PC-9 (cell line): ENCODE measurements at regions not wholly inside any gene's neighbourhood (a gene's known extent, or its start where the extent isn't known, plus 50 kb on each side); places are given as distances from the start of the nearest gene placed in this dataset.

Experiments
- BruUV-seq: library from RNA; stranded (reverse); fragments of 400-500 nt; replicated peaks from 2 replicates; lab custom pipeline; 2021; lab: Mats Ljungman, UMichigan
- CTCF ChIA-PET: fragments of 300-600 bp; sonication (Branson Sonifier 250); formaldehyde crosslinking; loops from one replicate; lab custom pipeline; 2022; ENCODE audit warnings: antibody characterized with exemption; lab: Charles Lee
- POLR2A ChIA-PET: fragments of 300-600 bp; sonication (Branson Sonifier 250); formaldehyde crosslinking; loops from one replicate; lab custom pipeline; 2022; ENCODE audit warnings: antibody characterized with exemption; ENCODE audit not compliant: unreplicated experiment; lab: Charles Lee
- DNase-seq, 2 experiments: peaks; one replicate each; pipeline versions ENCODE4 v3.0.0 to v3.0.0-alpha.2; 2015 to 2022; ENCODE audit warnings: mixed read lengths in 1 of 2
- H2AFZ ChIP-seq: fragments of 200-600 bp; sonication (generic); 2 replicates; pipeline ENCODE4 v1.8.1; 2017; ENCODE audit warnings: antibody characterized with exemption
- H3F3A ChIP-seq: fragments of 200-600 bp; sonication (generic); 2 replicates; pipeline ENCODE4 v1.8.1; 2017; ENCODE audit warnings: antibody characterized with exemption, mild to moderate bottlenecking, low read depth; ENCODE audit not compliant: insufficient read depth
- H3K27ac ChIP-seq: fragments of 200-600 bp; sonication (generic); 2 replicates; pipeline ENCODE4 v1.6.1; 2016; ENCODE audit warnings: mixed run types
- H3K27me3 ChIP-seq: fragments of 200-600 bp; sonication (generic); 2 replicates; pipeline ENCODE4 v1.6.1; 2016; ENCODE audit warnings: low read depth, mixed run types; ENCODE audit not compliant: insufficient read depth
- H3K36me3 ChIP-seq: fragments of 200-600 bp; sonication (generic); 2 replicates; pipeline ENCODE4 v1.6.1; 2016; ENCODE audit warnings: low read depth, mixed run types
- H3K4me1 ChIP-seq: fragments of 200-600 bp; sonication (generic); replicated peaks from 2 replicates; pipeline ENCODE4 v1.6.1; 2016; ENCODE audit warnings: mixed run types; ENCODE audit not compliant: insufficient read depth
- H3K4me2 ChIP-seq: fragments of 200-600 bp; sonication (generic); 2 replicates; pipeline ENCODE4 v1.6.1; 2017; ENCODE audit warnings: mixed run types
- H3K4me3 ChIP-seq: fragments of 200-600 bp; sonication (generic); 2 replicates; pipeline ENCODE4 v1.6.1; 2016; ENCODE audit warnings: mixed run types
- H3K79me2 ChIP-seq: fragments of 200-600 bp; sonication (generic); 2 replicates; pipeline ENCODE4 v1.6.1; 2017; ENCODE audit warnings: low read depth, mixed run types
- H3K9me2 ChIP-seq: fragments of 200-600 bp; sonication (generic); 2 replicates; pipeline ENCODE4 v1.8.1; 2017; ENCODE audit warnings: mild to moderate bottlenecking; ENCODE audit not compliant: insufficient read depth
- H3K9me3 ChIP-seq: fragments of 200-600 bp; sonication (generic); 2 replicates; pipeline ENCODE4 v1.8.1; 2016; ENCODE audit warnings: low read depth; ENCODE audit not compliant: insufficient read depth
- H4K20me1 ChIP-seq: fragments of 200-600 bp; sonication (generic); 2 replicates; pipeline ENCODE4 v1.8.1; 2017; ENCODE audit not compliant: insufficient read depth
- CTCF ChIP-seq: fragments of 200-600 bp; sonication (generic); conservative IDR thresholded peaks from 2 replicates; pipeline ENCODE4 v1.6.1; 2017; ENCODE audit warnings: mixed run types, antibody characterized with exemption, mild to moderate bottlenecking, moderate library complexity
- EZH2 ChIP-seq: fragments of 200-600 bp; sonication (generic); IDR thresholded peaks from 2 replicates; pipeline ENCODE4 v1.8.0; 2017; ENCODE audit warnings: antibody characterized with exemption, low read depth
- intact Hi-C: fragments of 100-400 bp; cut with micrococcal nuclease; formaldehyde crosslinking; loops from one replicate; pipeline ENCODE4 v1.10.0; 2022; ENCODE audit not compliant: unreplicated experiment

- Histone ChIP-seq H3K9me3 (no peaks in the 10 kb centered on the region), H3K4me2 (no peak overlapping the region), H3F3A (no peaks in the 10 kb centered on the region), H2AFZ (no peak overlapping the region), H3K4me1 (no peaks in the 10 kb centered on the region), H3K79me2 (no peaks in the 10 kb centered on the region), H3K4me3 (no peak overlapping the region), H3K27me3 (peaks cover 19% of the 10 kb centered on the region), H4K20me1 (no peaks in the 10 kb centered on the region), H3K27ac (no peak overlapping the region), H3K9me2 (no peaks in the 10 kb centered on the region), H3K36me3 (no peaks in the 10 kb centered on the region)
- TF ChIP-seq EZH2 (no peak), CTCF (no peak)
- intact Hi-C loops = no loop called here
- POLR2A ChIA-PET = no interaction called here
- DNase-seq = no peak
- no TSS peak for BruUV-seq
- CTCF ChIA-PET = no interaction called here
Measured at GRCh38 chr16:8293413-8293812, 296.9 kb downstream of the TMEM114 start.

- Histone ChIP-seq H3K27ac (no peak overlapping the region), H3K27me3 (peaks cover 11% of the 10 kb centered on the region), H2AFZ (no peak overlapping the region), H3K4me3 (no peak overlapping the region), H3F3A (no peaks in the 10 kb centered on the region), H3K4me2 (no peak overlapping the region), H3K9me2 (no peaks in the 10 kb centered on the region), H4K20me1 (no peaks in the 10 kb centered on the region), H3K4me1 (no peaks in the 10 kb centered on the region), H3K36me3 (no peaks in the 10 kb centered on the region), H3K9me3 (no peaks in the 10 kb centered on the region), H3K79me2 (no peaks in the 10 kb centered on the region)
- TF ChIP-seq EZH2 (no peak), CTCF (no peak)
- DNase-seq = no peak
- BruUV-seq = no TSS peak
- intact Hi-C loops = no loop called here
- CTCF ChIA-PET = no interaction called here
- POLR2A ChIA-PET = no interaction called here
Measured at GRCh38 chr16:8292271-8292670, 298.0 kb downstream of the TMEM114 start.

GRCh38 chr16:8286348-8286747 is 304.0 kb downstream of the TMEM114 start:
- BruUV-seq = no TSS peak
- Histone ChIP-seq H2AFZ (no peak overlapping the region), H3K9me2 (no peaks in the 10 kb centered on the region), H3K79me2 (no peaks in the 10 kb centered on the region), H3K4me1 (no peaks in the 10 kb centered on the region), H3K4me3 (no peak overlapping the region), H3K9me3 (no peaks in the 10 kb centered on the region), H3K27me3 (no peaks in the 10 kb centered on the region), H3K27ac (no peak overlapping the region), H3K4me2 (no peak overlapping the region), H3F3A (no peaks in the 10 kb centered on the region), H3K36me3 (no peaks in the 10 kb centered on the region), H4K20me1 (no peaks in the 10 kb centered on the region; the same call in 1 of the 2 replicates)
- intact Hi-C loops = no loop called here
- POLR2A ChIA-PET = no interaction called here
- no peak for TF ChIP-seq CTCF
- TF ChIP-seq EZH2 = no peak
- DNase-seq = no peak
- CTCF ChIA-PET = no interaction called here
